Neural progenitor cell (in vitro differentiated cells): ENCODE measurements at regions not wholly inside any gene's neighbourhood (a gene's known extent, or its start where the extent isn't known, plus 50 kb on each side); places are given as distances from the start of the nearest gene placed in this dataset.

Source experiments
- DNase-seq: peaks from one replicate; pipeline ENCODE4 v3.0.0-alpha.2; 2016; ENCODE audit warnings: low spot score
- H2AFZ ChIP-seq: fragments of 200-600 bp; sonication (generic); replicated peaks from 2 replicates; pipeline ENCODE4 v1.6.1; 2016; ENCODE audit warnings: antibody characterized with exemption
- H3F3A ChIP-seq: fragments of 200-600 bp; sonication (generic); 2 replicates; pipeline ENCODE4 v1.6.1; 2016; ENCODE audit warnings: antibody characterized with exemption, low read depth
- H3K27ac ChIP-seq: fragments of 200-600 bp; sonication (generic); 2 replicates; pipeline ENCODE4 v1.5.1; 2016; ENCODE audit warnings: mild to moderate bottlenecking
- H3K27me3 ChIP-seq: fragments of 200-600 bp; sonication (generic); 2 replicates; pipeline ENCODE4 v1.6.1; 2016; ENCODE audit warnings: mild to moderate bottlenecking, moderate library complexity
- H3K36me3 ChIP-seq: fragments of 200-600 bp; sonication (generic); 2 replicates; pipeline ENCODE4 v1.5.1; 2016
- H3K4me1 ChIP-seq: fragments of 200-600 bp; sonication (generic); 2 replicates; pipeline ENCODE4 v1.6.1; 2016; ENCODE audit warnings: mixed run types
- H3K4me2 ChIP-seq: fragments of 200-600 bp; sonication (generic); 2 replicates; pipeline ENCODE4 v1.6.1; 2016
- H3K4me3 ChIP-seq: fragments of 200-600 bp; sonication (generic); 2 replicates; pipeline ENCODE4 v1.5.1; 2016
- H3K79me2 ChIP-seq: fragments of 200-600 bp; sonication (generic); 2 replicates; pipeline ENCODE4 v1.6.1; 2016; ENCODE audit warnings: low read depth
- H3K9ac ChIP-seq: fragments of 200-600 bp; sonication (generic); 2 replicates; pipeline ENCODE4 v1.6.1; 2016
- H3K9me3 ChIP-seq: fragments of 200-600 bp; sonication (generic); 2 replicates; pipeline ENCODE4 v1.5.1; 2016; ENCODE audit warnings: low read depth
- H4K20me1 ChIP-seq: fragments of 200-600 bp; sonication (generic); 2 replicates; pipeline ENCODE4 v1.6.1; 2016; ENCODE audit warnings: low read depth
- H3K27ac Mint-ChIP-seq: 3 replicates; pipeline ENCODE4 v1.8.0; 2021; ENCODE audit warnings: mixed read lengths
- H3K27me3 Mint-ChIP-seq: 2 replicates; pipeline ENCODE4 v1.8.0; 2022; ENCODE audit warnings: low read depth, mild to moderate bottlenecking, inconsistent platforms, moderate library complexity, mixed read lengths; ENCODE audit not compliant: insufficient read depth
- H3K36me3 Mint-ChIP-seq: 3 replicates; pipeline ENCODE4 v1.8.0; 2021; ENCODE audit warnings: mixed read lengths
- H3K4me1 Mint-ChIP-seq: 3 replicates; pipeline ENCODE4 v1.8.0; 2021; ENCODE audit warnings: mixed read lengths
- H3K4me3 Mint-ChIP-seq: 3 replicates; pipeline ENCODE4 v1.8.0; 2021; ENCODE audit warnings: mild to moderate bottlenecking, moderate library complexity, mixed read lengths
- H3K9me3 Mint-ChIP-seq: 3 replicates; pipeline ENCODE4 v1.8.0; 2020; ENCODE audit warnings: mixed read lengths
- CTCF ChIP-seq: fragments of 200-600 bp; sonication (generic); IDR thresholded peaks from 2 replicates; pipeline ENCODE4 v1.5.1; 2017; ENCODE audit warnings: antibody characterized with exemption, mild to moderate bottlenecking
- EZH2 ChIP-seq: fragments of 200-600 bp; sonication (generic); IDR thresholded peaks from 2 replicates; pipeline ENCODE4 v1.6.1; 2017; ENCODE audit warnings: antibody characterized with exemption, mild to moderate bottlenecking, moderate library complexity
- EZH2phosphoT487 ChIP-seq: fragments of 200-600 bp; sonication (generic); IDR thresholded peaks from 2 replicates; pipeline ENCODE4 v1.6.1; 2017; ENCODE audit warnings: antibody characterized with exemption

- peaks cover 7% of the 10 kb centered on the region for H3F3A ChIP-seq
- no peak overlapping the region for H3K4me2 ChIP-seq
- H3K79me2 ChIP-seq: no peaks in the 10 kb centered on the region
- H3K36me3 ChIP-seq: no peaks in the 10 kb centered on the region
- Mint-ChIP-seq H3K36me3 (no peaks in the 10 kb centered on the region), H3K4me1 (peaks cover 16% of the 10 kb centered on the region), H3K27ac (no peak overlapping the region), H3K9me3 (peaks cover 6% of the 10 kb centered on the region), H3K27me3 (peaks cover 8% of the 10 kb centered on the region), H3K4me3 (no peak overlapping the region)
- peaks cover 37% of the 10 kb centered on the region for H3K4me1 ChIP-seq
- DNase-seq: no peak
- no peak overlapping the region for H2AFZ ChIP-seq
- H4K20me1 ChIP-seq: no peaks in the 10 kb centered on the region
- TF ChIP-seq CTCF (no peak), EZH2phosphoT487 (no peak), EZH2 (no peak)
- H3K4me3 ChIP-seq: no peak overlapping the region
- H3K9ac ChIP-seq: no peak overlapping the region
- no peak overlapping the region for H3K27ac ChIP-seq
- H3K27me3 ChIP-seq: no peaks in the 10 kb centered on the region
- H3K9me3 ChIP-seq: no peaks in the 10 kb centered on the region
Observed at GRCh38 chr11:106395716-106396349, 318.4 kb downstream of the AASDHPPT start.

- TF ChIP-seq EZH2 (no peak), EZH2phosphoT487 (no peak), CTCF (no peak)
- Mint-ChIP-seq H3K27me3 (peaks cover 8% of the 10 kb centered on the region), H3K27ac (no peak overlapping the region), H3K4me3 (no peak overlapping the region), H3K36me3 (no peaks in the 10 kb centered on the region), H3K9me3 (peaks cover 6% of the 10 kb centered on the region), H3K4me1 (peaks cover 16% of the 10 kb centered on the region)
- peak overlapping the region; percentile 33 for H3K4me2 ChIP-seq
- no peaks in the 10 kb centered on the region for H3K79me2 ChIP-seq
- peak overlapping the region; percentile 25 for H3K27ac ChIP-seq
- no peak overlapping the region for H3K9ac ChIP-seq
- no peaks in the 10 kb centered on the region for H3K9me3 ChIP-seq
- no peaks in the 10 kb centered on the region for H4K20me1 ChIP-seq
- H3K36me3 ChIP-seq: no peaks in the 10 kb centered on the region
- no peak overlapping the region for H2AFZ ChIP-seq
- peak; percentile 27 for DNase-seq
- no peaks in the 10 kb centered on the region for H3K27me3 ChIP-seq
- no peak overlapping the region for H3K4me3 ChIP-seq
- H3K4me1 ChIP-seq: peaks cover 27% of the 10 kb centered on the region
- peaks cover 7% of the 10 kb centered on the region for H3F3A ChIP-seq
Observed at GRCh38 chr11:106397787-106398501, 320.5 kb downstream of the AASDHPPT start.

- no peak for DNase-seq
- Histone ChIP-seq H3K79me2 (no peaks in the 10 kb centered on the region), H3K4me1 (peaks cover 24% of the 10 kb centered on the region), H3K4me3 (no peak overlapping the region), H3K27ac (no peak overlapping the region), H3K4me2 (no peak overlapping the region), H3K9ac (no peak overlapping the region), H3F3A (peaks cover 7% of the 10 kb centered on the region), H4K20me1 (no peaks in the 10 kb centered on the region), H3K27me3 (no peaks in the 10 kb centered on the region), H3K9me3 (no peaks in the 10 kb centered on the region), H3K36me3 (no peaks in the 10 kb centered on the region), H2AFZ (no peak overlapping the region)
- H3K4me1 Mint-ChIP-seq: peaks cover 16% of the 10 kb centered on the region
- peaks cover 5% of the 10 kb centered on the region for H3K27me3 Mint-ChIP-seq
- no peaks in the 10 kb centered on the region for H3K36me3 Mint-ChIP-seq
- H3K4me3 Mint-ChIP-seq: no peak overlapping the region
- H3K27ac Mint-ChIP-seq: no peak overlapping the region
- no peak for TF ChIP-seq CTCF
- TF ChIP-seq EZH2: no peak
- TF ChIP-seq EZH2phosphoT487: no peak
- peaks cover 6% of the 10 kb centered on the region for H3K9me3 Mint-ChIP-seq
Observed at GRCh38 chr11:106398502-106399075, 321.1 kb downstream of the AASDHPPT start.
